ENCODE measurements at regions not wholly inside any gene's neighbourhood (a gene's known extent, or its start where the extent isn't known, plus 50 kb on each side); places are given as distances from the start of the nearest gene placed in this dataset.

DNA sequence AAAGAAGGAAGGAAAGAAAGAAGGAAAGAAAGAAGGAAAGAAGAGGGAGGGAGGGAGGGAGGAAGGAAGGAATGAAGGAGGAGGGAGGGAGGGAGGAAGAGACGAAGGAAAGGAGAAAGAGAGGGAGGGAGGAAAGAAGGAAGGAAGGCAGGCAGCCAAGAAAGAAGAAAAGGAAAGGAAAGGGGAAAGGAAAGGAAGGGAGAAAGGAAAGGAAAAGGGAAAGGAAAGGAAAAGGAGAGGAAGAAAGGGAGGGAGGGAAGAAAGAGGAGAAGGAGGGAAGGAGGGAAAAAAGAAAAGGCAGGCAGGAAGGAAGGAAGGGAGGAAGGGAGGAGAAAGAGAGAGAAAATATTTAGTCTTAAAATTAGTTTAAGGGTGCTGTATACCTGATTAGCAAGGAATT is 704.1 kb downstream of the LUZP2 start:
- intact Hi-C loops (cut with micrococcal nuclease; ENCODE audit: unreplicated experiment) = no loop called here
- TF ChIP-seq, protein P1, sequence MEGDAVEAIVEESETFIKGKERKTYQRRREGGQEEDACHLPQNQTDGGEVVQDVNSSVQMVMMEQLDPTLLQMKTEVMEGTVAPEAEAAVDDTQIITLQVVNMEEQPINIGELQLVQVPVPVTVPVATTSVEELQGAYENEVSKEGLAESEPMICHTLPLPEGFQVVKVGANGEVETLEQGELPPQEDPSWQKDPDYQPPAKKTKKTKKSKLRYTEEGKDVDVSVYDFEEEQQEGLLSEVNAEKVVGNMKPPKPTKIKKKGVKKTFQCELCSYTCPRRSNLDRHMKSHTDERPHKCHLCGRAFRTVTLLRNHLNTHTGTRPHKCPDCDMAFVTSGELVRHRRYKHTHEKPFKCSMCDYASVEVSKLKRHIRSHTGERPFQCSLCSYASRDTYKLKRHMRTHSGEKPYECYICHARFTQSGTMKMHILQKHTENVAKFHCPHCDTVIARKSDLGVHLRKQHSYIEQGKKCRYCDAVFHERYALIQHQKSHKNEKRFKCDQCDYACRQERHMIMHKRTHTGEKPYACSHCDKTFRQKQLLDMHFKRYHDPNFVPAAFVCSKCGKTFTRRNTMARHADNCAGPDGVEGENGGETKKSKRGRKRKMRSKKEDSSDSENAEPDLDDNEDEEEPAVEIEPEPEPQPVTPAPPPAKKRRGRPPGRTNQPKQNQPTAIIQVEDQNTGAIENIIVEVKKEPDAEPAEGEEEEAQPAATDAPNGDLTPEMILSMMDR (conservative IDR thresholded peaks at IDR 0.05; ENCODE audit: low read length) = no peak
- no peak for TF ChIP-seq EZH2phosphoT487 (IDR thresholded peaks at IDR 0.05; ENCODE audit: borderline replicate concordance, low read depth, low read length)
- Histone ChIP-seq H4K20me1 (ENCODE audit: insufficient read depth, low read length) (no peaks in the 10 kb centered on the region), H3K9me2 (ENCODE audit: insufficient read depth, low read length) (no peaks in the 10 kb centered on the region), H3K4me3 (ENCODE audit: low read depth, low read length, poor library complexity, severe bottlenecking) (no peak overlapping the region), H3K36me3 (ENCODE audit: insufficient read depth, low read length) (no peaks in the 10 kb centered on the region), H3K27ac (ENCODE audit: low read depth, low read length, poor library complexity, severe bottlenecking) (no peak overlapping the region), H3K79me2 (ENCODE audit: insufficient read depth, low read depth, low read length) (no peaks in the 10 kb centered on the region), H3K4me2 (ENCODE audit: low read length) (no peak overlapping the region), H3K9me3 (ENCODE audit: low read length) (no peaks in the 10 kb centered on the region), H2AFZ (ENCODE audit: low read length) (no peak overlapping the region), H3K4me1 (ENCODE audit: insufficient read depth, low read length, poor library complexity, severe bottlenecking) (no peaks in the 10 kb centered on the region)
- BruUV-seq (replicated peaks) = no TSS peak
- ChIA-PET POLR2A (interaction anchor here (0.8 kb wide), 1 partner anchor 533 kb away, joined by 3 read pairs; no protein-coding TSS in a partner anchor), CTCF (ENCODE audit: unreplicated experiment) (no interaction called here)
- no peak for DNase-seq (ENCODE audit: low spot score)

DNA sequence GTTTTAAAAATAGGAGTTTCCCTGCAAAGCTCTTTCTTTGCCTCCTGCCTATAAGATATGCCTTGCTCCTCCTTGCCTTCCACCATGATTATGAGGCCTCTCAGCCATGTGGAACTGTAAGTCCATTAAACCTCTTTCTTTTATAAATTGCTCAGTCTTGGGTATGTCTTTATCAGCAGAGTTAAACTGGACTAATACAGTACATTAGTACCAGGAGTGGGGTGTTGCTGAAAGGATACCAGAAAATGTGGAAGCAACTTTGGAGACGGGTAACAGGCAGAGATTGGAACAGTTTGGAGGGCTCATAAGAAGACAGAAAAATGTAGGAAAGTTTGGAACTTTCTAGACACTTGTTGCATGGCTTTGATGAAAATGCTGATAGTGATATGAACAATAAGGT is 709.9 kb downstream of the LUZP2 start:
- H3K36me3 ChIP-seq (ENCODE audit: insufficient read depth, low read length) = no peaks in the 10 kb centered on the region
- no peaks in the 10 kb centered on the region for H4K20me1 ChIP-seq (ENCODE audit: insufficient read depth, low read length)
- H3K4me1 ChIP-seq (ENCODE audit: insufficient read depth, low read length, poor library complexity, severe bottlenecking) = no peaks in the 10 kb centered on the region
- CTCF ChIA-PET (ENCODE audit: unreplicated experiment) = no interaction called here
- intact Hi-C loops (cut with micrococcal nuclease; ENCODE audit: unreplicated experiment) = no loop called here
- BruUV-seq (replicated peaks) = no TSS peak
- H2AFZ ChIP-seq (ENCODE audit: low read length) = no peak overlapping the region
- no peak overlapping the region for H3K4me3 ChIP-seq (ENCODE audit: low read depth, low read length, poor library complexity, severe bottlenecking)
- no peak overlapping the region for H3K4me2 ChIP-seq (ENCODE audit: low read length)
- H3K9me2 ChIP-seq (ENCODE audit: insufficient read depth, low read length) = no peaks in the 10 kb centered on the region
- no peak overlapping the region for H3K27ac ChIP-seq (ENCODE audit: low read depth, low read length, poor library complexity, severe bottlenecking)
- TF ChIP-seq EZH2phosphoT487 (IDR thresholded peaks at IDR 0.05; ENCODE audit: borderline replicate concordance, low read depth, low read length) = no peak
- TF ChIP-seq, protein P1 (conservative IDR thresholded peaks at IDR 0.05; ENCODE audit: low read length) = no peak
- no peaks in the 10 kb centered on the region for H3K9me3 ChIP-seq (ENCODE audit: low read length)
- POLR2A ChIA-PET = no interaction called here
- DNase-seq (ENCODE audit: low spot score) = no peak
- H3K79me2 ChIP-seq (ENCODE audit: insufficient read depth, low read depth, low read length) = no peaks in the 10 kb centered on the region

DNA sequence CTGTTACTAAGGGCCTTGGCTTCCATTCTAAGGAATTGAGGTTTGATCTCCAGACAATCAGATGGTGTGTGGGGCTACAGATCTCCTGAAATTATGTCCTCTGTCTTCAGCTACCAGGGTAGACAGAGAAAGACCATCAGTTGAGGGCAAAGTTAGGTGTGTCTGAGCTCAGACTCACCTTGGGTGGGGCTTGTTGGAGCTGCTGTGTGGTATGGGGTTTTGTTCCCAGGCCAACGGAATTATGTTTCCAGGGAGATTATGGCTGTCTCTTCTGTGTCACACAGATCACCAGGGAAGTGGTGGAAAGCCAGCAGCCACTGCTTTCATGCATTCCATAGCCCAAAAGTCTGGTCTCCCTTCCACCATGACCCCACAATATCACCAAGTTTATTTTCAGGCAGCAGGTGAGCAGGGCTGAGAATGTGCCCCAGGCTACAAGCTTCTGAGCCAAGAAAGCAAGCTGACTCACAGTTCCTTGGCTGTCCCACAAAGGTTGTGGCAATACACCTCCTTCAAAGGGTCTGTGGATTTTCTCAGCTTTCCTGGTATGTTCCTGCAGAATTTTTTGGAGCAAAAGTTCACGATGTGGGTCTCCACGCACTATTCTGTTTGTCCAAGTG is 714.9 kb downstream of the LUZP2 start:
- Histone ChIP-seq H3K79me2 (ENCODE audit: insufficient read depth, low read depth, low read length) (no peaks in the 10 kb centered on the region), H3K9me2 (ENCODE audit: insufficient read depth, low read length) (no peaks in the 10 kb centered on the region), H3K27ac (ENCODE audit: low read depth, low read length, poor library complexity, severe bottlenecking) (no peak overlapping the region), H4K20me1 (ENCODE audit: insufficient read depth, low read length) (no peaks in the 10 kb centered on the region), H3K4me3 (ENCODE audit: low read depth, low read length, poor library complexity, severe bottlenecking) (no peak overlapping the region), H3K9me3 (ENCODE audit: low read length) (no peaks in the 10 kb centered on the region), H3K4me2 (ENCODE audit: low read length) (no peak overlapping the region), H3K36me3 (ENCODE audit: insufficient read depth, low read length) (no peaks in the 10 kb centered on the region), H3K4me1 (ENCODE audit: insufficient read depth, low read length, poor library complexity, severe bottlenecking) (no peaks in the 10 kb centered on the region), H2AFZ (ENCODE audit: low read length) (no peak overlapping the region)
- ChIA-PET CTCF (ENCODE audit: unreplicated experiment) (no interaction called here), POLR2A (interaction anchor here (1.1 kb wide), 1 partner anchor 11 kb away, joined by 3 read pairs; no protein-coding TSS in a partner anchor)
- no peak for TF ChIP-seq EZH2phosphoT487 (IDR thresholded peaks at IDR 0.05; ENCODE audit: borderline replicate concordance, low read depth, low read length)
- TF ChIP-seq, protein P1 (conservative IDR thresholded peaks at IDR 0.05; ENCODE audit: low read length) = no peak
- intact Hi-C loops (cut with micrococcal nuclease; ENCODE audit: unreplicated experiment) = no loop called here
- BruUV-seq (replicated peaks) = no TSS peak
- DNase-seq (ENCODE audit: low spot score) = no peak
